ENCODE measurements at regions not wholly inside any gene's neighbourhood (a gene's known extent, or its start where the extent isn't known, plus 50 kb on each side); places are given as distances from the start of the nearest gene placed in this dataset.

GRCh38 chr15:57819646-57820045 lies 113.1 kb downstream of the POLR2M start:
- no peak overlapping the region for H3K27ac ChIP-seq (ENCODE audit: low read depth in 2 of 2, low read length in 1 of 2)
- H3K36me3 ChIP-seq (replicated peaks in 1 of 2; ENCODE audit: control insufficient read depth in 1 of 2, insufficient read depth in 2 of 2, low read length in 1 of 2), result no peaks in the 10 kb centered on the region
- no peak overlapping the region for H3K4me2 ChIP-seq
- ChIA-PET CTCF (no interaction called here), POLR2A (no interaction called here)
- H3K4me3 ChIP-seq (ENCODE audit: low read depth in 2 of 2, low read length in 1 of 2), result no peak overlapping the region
- WGBS (ENCODE audit: low lambda C conversion rate), result 41% methylated on average over 4 of the region's 4 CpGs
- no peaks in the 10 kb centered on the region for H3K9me3 ChIP-seq
- H3F3A ChIP-seq (replicated peaks; ENCODE audit: insufficient read depth), result no peaks in the 10 kb centered on the region
- H3K27me3 ChIP-seq (ENCODE audit: insufficient read depth), result peaks cover 6% of the 10 kb centered on the region; the same call in 1 of the 2 replicates
- no peaks in the 10 kb centered on the region for H4K20me1 ChIP-seq (ENCODE audit: insufficient read depth)
- no peaks in the 10 kb centered on the region for H3K9me2 ChIP-seq
- H2AFZ ChIP-seq (ENCODE audit: low read depth), result no peak overlapping the region
- no peaks in the 10 kb centered on the region for H3K4me1 ChIP-seq (ENCODE audit: control insufficient read depth in 1 of 2, insufficient read depth in 2 of 2, low read depth in 1 of 2, low read length in 1 of 2)
- no peaks in the 10 kb centered on the region for H3K79me2 ChIP-seq (ENCODE audit: insufficient read depth)
- TF ChIP-seq ELF1 (IDR thresholded peaks at IDR 0.05), result no peak
- TF ChIP-seq MXI1 (IDR thresholded peaks at IDR 0.05; ENCODE audit: low read depth, low read length), result no peak
- TF ChIP-seq YY1 (IDR thresholded peaks at IDR 0.05; ENCODE audit: low read depth), result no peak
- no peak for TF ChIP-seq MAX (IDR thresholded peaks at IDR 0.05; ENCODE audit: low read depth)
- no peak for TF ChIP-seq EP300 (IDR thresholded peaks at IDR 0.05; ENCODE audit: borderline replicate concordance in 1 of 2, low read depth in 1 of 2, low read length in 1 of 2)
- TF ChIP-seq GATA2 (CRISPR knock-in tag; IDR thresholded peaks at IDR 0.05), result no peak
- TF ChIP-seq SIN3A (IDR thresholded peaks at IDR 0.05; ENCODE audit: borderline replicate concordance, low read depth, low read length), result no peak
- TF ChIP-seq TEAD4 (IDR thresholded peaks at IDR 0.05; ENCODE audit: borderline replicate concordance, insufficient read depth), result no peak
- TF ChIP-seq SMC3 (IDR thresholded peaks at IDR 0.05; ENCODE audit: low read depth, low read length), result no peak
- no peak for TF ChIP-seq FOXJ3 (CRISPR knock-in tag; IDR thresholded peaks at IDR 0.05)
- no peak for TF ChIP-seq USF2 (IDR thresholded peaks at IDR 0.05; ENCODE audit: borderline replicate concordance, low read depth, low read length)
- no peak for TF ChIP-seq NFIC (IDR thresholded peaks at IDR 0.05; ENCODE audit: borderline replicate concordance)
- TF ChIP-seq TAF1 (IDR thresholded peaks at IDR 0.05; ENCODE audit: borderline replicate concordance, low read depth, low read length), result no peak
- no peak for TF ChIP-seq REST (IDR thresholded peaks at IDR 0.05; ENCODE audit: low read depth, low read length)
- H3K9ac ChIP-seq, result no peak overlapping the region
- no peak for DNase-seq

Measured in SK-N-SH (cell line).